Endothelial cell of umbilical vein (primary cell): ENCODE measurements at regions not wholly inside any gene's neighbourhood (a gene's known extent, or its start where the extent isn't known, plus 50 kb on each side); places are given as distances from the start of the nearest gene placed in this dataset.

ENCODE experiments used
- BruUV-seq: library from RNA; stranded (reverse); fragments of 400-500 nt; replicated peaks from 2 replicates; lab custom pipeline; 2021; lab: Mats Ljungman, UMichigan
- CTCF ChIA-PET: fragments of 300-600, 350-600 bp; sonication (Branson Sonifier 250); formaldehyde crosslinking; loops from one replicate; lab custom pipeline; 2021; ENCODE audit warnings: antibody characterized with exemption, inconsistent platforms; lab: Charles Lee
- POLR2A ChIA-PET: fragments of 300-600, 350-600 bp; sonication (Branson Sonifier 250); formaldehyde crosslinking; loops from one replicate; lab custom pipeline; 2021; ENCODE audit warnings: antibody characterized with exemption, inconsistent platforms; lab: Charles Lee
- DNase-seq: peaks from one replicate; pipeline ENCODE4 v3.0.0-alpha.2; 2011; ENCODE audit warnings: low read depth, low spot score
- FAIRE-seq: peaks from 2 replicates; lab custom pipeline; 2011; peaks lifted over from hg19 to GRCh38; lab: Jason Lieb, UNC
- H2AFZ ChIP-seq: 2 replicates; pipeline ENCODE4 v1.6.0; 2012; ENCODE audit warnings: low read depth, low read length, control low read depth, inconsistent platforms
- H3K27ac ChIP-seq: 2 replicates; pipeline ENCODE4 v1.5.1; 2011; ENCODE audit warnings: low read depth, mild to moderate bottlenecking, control low read depth, low read length, moderate library complexity; ENCODE audit not compliant: insufficient read depth
- H3K27me3 ChIP-seq, 2 experiments: 2 replicates each; pipeline versions ENCODE4 v1.6.0 to v1.6.1; 2011; ENCODE audit warnings: low read length in 2 of 2, mixed read lengths in 1 of 2; ENCODE audit not compliant: control insufficient read depth in 2 of 2, insufficient read depth in 2 of 2
- H3K36me3 ChIP-seq, 2 experiments: 2 replicates in 1 of 2; 3 replicates in 1 of 2; pipeline ENCODE4 v1.5.1; 2011; ENCODE audit warnings: low read length in 2 of 2, mild to moderate bottlenecking in 1 of 2, moderate library complexity in 1 of 2; ENCODE audit not compliant: control insufficient read depth in 2 of 2, insufficient read depth in 2 of 2; ENCODE audit errors: extremely low read depth in 1 of 2
- H3K4me1 ChIP-seq: 3 replicates; pipeline ENCODE4 v1.5.1; 2011; ENCODE audit warnings: mild to moderate bottlenecking, low read length; ENCODE audit not compliant: control insufficient read depth, insufficient read depth; ENCODE audit errors: extremely low read depth
- H3K4me2 ChIP-seq: 2 replicates; pipeline ENCODE4 v1.6.1; 2011; ENCODE audit warnings: low read length, control low read depth, mixed read lengths; ENCODE audit not compliant: insufficient read depth
- H3K4me3 ChIP-seq, 3 experiments: fragments of 200-600 bp in 1 of 3; sonication (generic), shearing (Covaris generic) in 1 of 3; replicated peaks in 1 of 3; 2 replicates each; pipeline ENCODE4 v1.5.1; 2011 to 2016; ENCODE audit warnings: control low read depth in 3 of 3, low read length in 3 of 3, mild to moderate bottlenecking in 2 of 3, inconsistent platforms in 1 of 3, low read depth in 1 of 3, moderate library complexity in 1 of 3; ENCODE audit not compliant: insufficient read depth in 1 of 3
- H3K79me2 ChIP-seq: 2 replicates; pipeline ENCODE4 v1.6.0; 2012; ENCODE audit warnings: low read length, inconsistent platforms; ENCODE audit not compliant: control insufficient read depth, insufficient read depth
- H3K9ac ChIP-seq: replicated peaks from 2 replicates; pipeline ENCODE3; 2011; ENCODE audit warnings: low read length, control low read depth; ENCODE audit not compliant: insufficient read depth; ENCODE audit errors: extremely low read depth
- H3K9me1 ChIP-seq: replicated peaks from 3 replicates; pipeline ENCODE4 v1.6.0; 2011; ENCODE audit warnings: mild to moderate bottlenecking, low read length; ENCODE audit not compliant: control insufficient read depth, insufficient read depth; ENCODE audit errors: extremely low read depth
- H3K9me3 ChIP-seq: replicated peaks from 2 replicates; pipeline ENCODE4 v1.5.1; 2012; ENCODE audit warnings: low read length, inconsistent platforms; ENCODE audit not compliant: control insufficient read depth, insufficient read depth
- H4K20me1 ChIP-seq: replicated peaks from 2 replicates; pipeline ENCODE3; 2011; ENCODE audit warnings: mild to moderate bottlenecking, low read length; ENCODE audit not compliant: control insufficient read depth, insufficient read depth; ENCODE audit errors: extremely low read depth
- EZH2 ChIP-seq: IDR thresholded peaks from 2 replicates; pipeline ENCODE4 v1.6.1; 2012; ENCODE audit warnings: borderline replicate concordance, low read depth, mild to moderate bottlenecking, moderate library complexity, low read length, inconsistent platforms; ENCODE audit not compliant: severe bottlenecking
- FOS ChIP-seq: IDR thresholded peaks from 2 replicates; pipeline ENCODE4 v1.6.1; 2011; ENCODE audit warnings: mild to moderate bottlenecking, low read length, moderate library complexity, borderline replicate concordance; ENCODE audit not compliant: insufficient read depth
- GATA2 ChIP-seq: IDR thresholded peaks from 2 replicates; pipeline ENCODE4 v1.7.0; 2011; ENCODE audit warnings: low read depth, mild to moderate bottlenecking, moderate library complexity, mixed read lengths, low read length; ENCODE audit not compliant: insufficient read length, insufficient read depth
- JUN ChIP-seq: IDR thresholded peaks from 2 replicates; pipeline ENCODE4 v1.6.1; 2011; ENCODE audit warnings: borderline replicate concordance, low read depth; ENCODE audit not compliant: insufficient read length, insufficient read depth
- MYC ChIP-seq: IDR thresholded peaks from one replicate; pipeline ENCODE4 v1.6.1; 2011; ENCODE audit warnings: mild to moderate bottlenecking, low read depth, low read length
- POLR2A ChIP-seq: IDR thresholded peaks from 2 replicates; pipeline ENCODE4 v1.6.1; 2012; ENCODE audit warnings: low read depth, mild to moderate bottlenecking, control low read depth, low read length
- POLR2AphosphoS5 ChIP-seq: IDR thresholded peaks from 2 replicates; pipeline ENCODE4 v1.6.1; 2012; ENCODE audit warnings: low read depth, mild to moderate bottlenecking, control low read depth, low read length, moderate library complexity; ENCODE audit not compliant: insufficient read depth
- dilution Hi-C: fragments of 300-500 bp; cut with MboI; formaldehyde crosslinking; loops from one replicate; pipeline ENCODE4 v1.15.0; 2019; ENCODE audit warnings: low sequenced_read_pairs; ENCODE audit not compliant: extremely low pct_ligation_motif_present
- intact Hi-C: fragments of 100-400 bp; cut with micrococcal nuclease; formaldehyde crosslinking; loops from one replicate; pipeline ENCODE4 v1.10.0; 2022
- TF ChIP-seq, protein P1 (sequence below), 2 donors: IDR thresholded peaks; 1 replicate in 1 of 2; 2 replicates in 1 of 2; pipeline ENCODE4 v1.5.1; 2011; ENCODE audit warnings: low read length in 2 of 2, mild to moderate bottlenecking in 2 of 2, moderate library complexity in 2 of 2, control low read depth in 1 of 2, inconsistent platforms in 1 of 2, low read depth in 1 of 2; ENCODE audit not compliant: insufficient read depth in 1 of 2; ENCODE audit errors: extremely low read depth in 1 of 2
- TF ChIP-seq, protein P2 (sequence below): IDR thresholded peaks from 2 replicates; pipeline ENCODE4 v1.6.1; 2011; ENCODE audit not compliant: insufficient read depth, insufficient read length

DNA sequence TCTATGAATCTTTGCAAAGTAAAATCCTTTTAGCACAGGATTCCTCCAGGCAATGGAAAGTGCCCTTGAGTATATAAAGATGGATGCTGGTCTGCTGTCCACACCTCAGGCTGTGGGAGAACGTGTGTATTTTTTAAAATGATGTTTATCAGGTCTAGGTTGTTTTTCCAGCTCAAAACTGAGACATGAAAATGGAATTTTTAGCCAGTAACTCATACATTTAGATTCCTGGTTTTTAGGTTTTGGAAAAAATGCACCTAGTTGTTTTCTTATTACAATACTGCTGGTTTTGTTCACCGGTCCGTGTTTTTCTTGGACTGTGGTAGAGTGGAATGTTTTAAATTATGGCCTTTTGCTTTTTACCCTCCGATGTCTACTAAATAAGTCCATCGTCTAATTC is 554.7 kb downstream of the SOX6 start:
- Histone ChIP-seq H2AFZ (no peak overlapping the region), H3K9me1 (no peaks in the 10 kb centered on the region), H3K4me3 (no peak overlapping the region), H3K27me3 (no peaks in the 10 kb centered on the region), H4K20me1 (no peaks in the 10 kb centered on the region), H3K9me3 (no peaks in the 10 kb centered on the region), H3K27ac (no peak overlapping the region), H3K4me1 (no peaks in the 10 kb centered on the region), H3K4me2 (no peak overlapping the region), H3K9ac (no peak overlapping the region), H3K36me3 (no peaks in the 10 kb centered on the region), H3K79me2 (no peaks in the 10 kb centered on the region)
- no TSS peak for BruUV-seq
- FAIRE-seq (no peak), DNase-seq (no peak)
- dilution Hi-C loops (no loop called here), intact Hi-C loops (no loop called here)
- CTCF ChIA-PET, result no interaction called here
- POLR2A ChIA-PET, result no interaction called here
- TF ChIP-seq GATA2, result no peak

DNA sequence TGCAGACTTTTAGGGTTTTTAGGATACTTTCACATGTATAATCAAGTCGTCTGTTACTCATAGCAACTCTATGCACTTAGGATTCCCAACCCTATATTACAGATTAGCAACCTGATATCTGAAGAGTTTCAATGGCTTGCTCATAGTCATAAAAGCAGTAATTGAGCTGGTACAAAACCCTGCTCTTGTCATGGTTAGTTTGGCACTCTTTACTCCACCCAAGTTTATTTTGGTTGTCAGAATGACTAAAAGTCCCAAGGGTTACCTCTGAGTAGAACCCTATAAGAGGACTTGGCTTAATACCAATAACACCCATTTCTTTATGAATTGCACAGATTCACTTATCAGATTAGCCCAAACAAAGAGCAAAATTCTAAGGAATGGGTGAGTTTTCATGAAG is 550.6 kb downstream of the SOX6 start:
- no peak overlapping the region for H3K9ac ChIP-seq
- no peak for DNase-seq
- no TSS peak for BruUV-seq
- H4K20me1 ChIP-seq, result no peaks in the 10 kb centered on the region
- no peaks in the 10 kb centered on the region for H3K79me2 ChIP-seq
- TF ChIP-seq FOS (no peak), EZH2 (no peak), POLR2AphosphoS5 (no peak), GATA2 (no peak), MYC (no peak), POLR2A (no peak), JUN (no peak)
- TF ChIP-seq, protein P1, sequence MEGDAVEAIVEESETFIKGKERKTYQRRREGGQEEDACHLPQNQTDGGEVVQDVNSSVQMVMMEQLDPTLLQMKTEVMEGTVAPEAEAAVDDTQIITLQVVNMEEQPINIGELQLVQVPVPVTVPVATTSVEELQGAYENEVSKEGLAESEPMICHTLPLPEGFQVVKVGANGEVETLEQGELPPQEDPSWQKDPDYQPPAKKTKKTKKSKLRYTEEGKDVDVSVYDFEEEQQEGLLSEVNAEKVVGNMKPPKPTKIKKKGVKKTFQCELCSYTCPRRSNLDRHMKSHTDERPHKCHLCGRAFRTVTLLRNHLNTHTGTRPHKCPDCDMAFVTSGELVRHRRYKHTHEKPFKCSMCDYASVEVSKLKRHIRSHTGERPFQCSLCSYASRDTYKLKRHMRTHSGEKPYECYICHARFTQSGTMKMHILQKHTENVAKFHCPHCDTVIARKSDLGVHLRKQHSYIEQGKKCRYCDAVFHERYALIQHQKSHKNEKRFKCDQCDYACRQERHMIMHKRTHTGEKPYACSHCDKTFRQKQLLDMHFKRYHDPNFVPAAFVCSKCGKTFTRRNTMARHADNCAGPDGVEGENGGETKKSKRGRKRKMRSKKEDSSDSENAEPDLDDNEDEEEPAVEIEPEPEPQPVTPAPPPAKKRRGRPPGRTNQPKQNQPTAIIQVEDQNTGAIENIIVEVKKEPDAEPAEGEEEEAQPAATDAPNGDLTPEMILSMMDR (IDR thresholded peaks at IDR 0.05; ENCODE audit: extremely low read depth in 1 of 2, insufficient read depth in 1 of 2, low read depth in 1 of 2, low read length in 2 of 2), result no peak
- TF ChIP-seq, protein P2, sequence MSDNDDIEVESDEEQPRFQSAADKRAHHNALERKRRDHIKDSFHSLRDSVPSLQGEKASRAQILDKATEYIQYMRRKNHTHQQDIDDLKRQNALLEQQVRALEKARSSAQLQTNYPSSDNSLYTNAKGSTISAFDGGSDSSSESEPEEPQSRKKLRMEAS, result no peak
- H3K4me2 ChIP-seq, result no peak overlapping the region
- no peak overlapping the region for H3K27ac ChIP-seq
- no peaks in the 10 kb centered on the region for H3K9me1 ChIP-seq
- no peaks in the 10 kb centered on the region for H3K9me3 ChIP-seq
- no peak overlapping the region for H3K4me3 ChIP-seq
- H3K36me3 ChIP-seq, result no peaks in the 10 kb centered on the region
- ChIA-PET CTCF (interaction anchor here (0.9 kb wide), 1 partner anchor 14 kb away, joined by 3 read pairs; no protein-coding TSS in a partner anchor), POLR2A (no interaction called here)
- dilution Hi-C loops (no loop called here), intact Hi-C loops (no loop called here)
- FAIRE-seq, result no peak
- no peaks in the 10 kb centered on the region for H3K4me1 ChIP-seq
- no peak overlapping the region for H2AFZ ChIP-seq
- H3K27me3 ChIP-seq, result no peaks in the 10 kb centered on the region
